PFSK-1 (cell line): ENCODE measurements at regions not wholly inside any gene's neighbourhood (a gene's known extent, or its start where the extent isn't known, plus 50 kb on each side); places are given as distances from the start of the nearest gene placed in this dataset.

Experiments
- FOXP2 ChIP-seq: optimal IDR thresholded peaks from 2 replicates; pipeline ENCODE3; 2011; ENCODE audit warnings: borderline replicate concordance, control low read depth, inconsistent platforms; ENCODE audit not compliant: insufficient read depth; ENCODE audit errors: extremely low read length, extremely low read depth
- POLR2AphosphoS5 ChIP-seq: IDR thresholded peaks from 2 replicates; pipeline ENCODE4 v1.6.1; 2012; ENCODE audit warnings: low read depth, mild to moderate bottlenecking, control low read depth, low read length, moderate library complexity
- SIN3A ChIP-seq: IDR thresholded peaks from 2 replicates; pipeline ENCODE4 v1.6.1; 2012; ENCODE audit warnings: mild to moderate bottlenecking, low read length, moderate library complexity, borderline replicate concordance; ENCODE audit not compliant: insufficient read depth
- TAF1 ChIP-seq: IDR thresholded peaks from 2 replicates; pipeline ENCODE4 v1.6.1; 2012; ENCODE audit warnings: low read length, control low read depth, borderline replicate concordance; ENCODE audit not compliant: insufficient read depth
- TF ChIP-seq, protein P1 (sequence below), 2 experiments: IDR thresholded peaks; 2 replicates each; pipeline versions ENCODE4 v1.6.1 to v1.8.0; 2011 to 2012; ENCODE audit warnings: low read depth in 2 of 2, low read length in 2 of 2, control low read depth in 1 of 2, inconsistent platforms in 1 of 2, mild to moderate bottlenecking in 1 of 2, moderate library complexity in 1 of 2; ENCODE audit not compliant: insufficient read depth in 1 of 2

DNA sequence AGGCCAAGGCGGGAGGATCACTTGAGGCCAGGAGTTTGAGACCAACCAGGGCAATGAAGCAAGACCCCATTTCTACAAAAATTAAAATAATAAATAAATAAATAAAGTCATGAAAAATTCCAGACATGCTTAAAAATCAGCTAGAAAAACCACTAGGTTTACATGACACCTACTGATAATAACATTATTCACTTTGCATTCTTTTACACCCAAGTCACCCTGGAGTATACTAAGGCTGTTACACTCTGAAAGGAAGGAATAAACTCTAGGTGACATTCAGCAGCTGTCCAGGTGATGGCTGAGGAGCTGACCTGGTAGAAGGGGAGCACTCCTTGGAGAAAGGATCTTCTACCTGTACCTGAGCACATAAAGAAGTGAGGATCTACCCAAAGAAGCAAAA is 179.2 kb downstream of the ZNF281 start:
- TF ChIP-seq TAF1 (no peak), SIN3A (no peak), FOXP2 (no peak)

- TF ChIP-seq, protein P1, sequence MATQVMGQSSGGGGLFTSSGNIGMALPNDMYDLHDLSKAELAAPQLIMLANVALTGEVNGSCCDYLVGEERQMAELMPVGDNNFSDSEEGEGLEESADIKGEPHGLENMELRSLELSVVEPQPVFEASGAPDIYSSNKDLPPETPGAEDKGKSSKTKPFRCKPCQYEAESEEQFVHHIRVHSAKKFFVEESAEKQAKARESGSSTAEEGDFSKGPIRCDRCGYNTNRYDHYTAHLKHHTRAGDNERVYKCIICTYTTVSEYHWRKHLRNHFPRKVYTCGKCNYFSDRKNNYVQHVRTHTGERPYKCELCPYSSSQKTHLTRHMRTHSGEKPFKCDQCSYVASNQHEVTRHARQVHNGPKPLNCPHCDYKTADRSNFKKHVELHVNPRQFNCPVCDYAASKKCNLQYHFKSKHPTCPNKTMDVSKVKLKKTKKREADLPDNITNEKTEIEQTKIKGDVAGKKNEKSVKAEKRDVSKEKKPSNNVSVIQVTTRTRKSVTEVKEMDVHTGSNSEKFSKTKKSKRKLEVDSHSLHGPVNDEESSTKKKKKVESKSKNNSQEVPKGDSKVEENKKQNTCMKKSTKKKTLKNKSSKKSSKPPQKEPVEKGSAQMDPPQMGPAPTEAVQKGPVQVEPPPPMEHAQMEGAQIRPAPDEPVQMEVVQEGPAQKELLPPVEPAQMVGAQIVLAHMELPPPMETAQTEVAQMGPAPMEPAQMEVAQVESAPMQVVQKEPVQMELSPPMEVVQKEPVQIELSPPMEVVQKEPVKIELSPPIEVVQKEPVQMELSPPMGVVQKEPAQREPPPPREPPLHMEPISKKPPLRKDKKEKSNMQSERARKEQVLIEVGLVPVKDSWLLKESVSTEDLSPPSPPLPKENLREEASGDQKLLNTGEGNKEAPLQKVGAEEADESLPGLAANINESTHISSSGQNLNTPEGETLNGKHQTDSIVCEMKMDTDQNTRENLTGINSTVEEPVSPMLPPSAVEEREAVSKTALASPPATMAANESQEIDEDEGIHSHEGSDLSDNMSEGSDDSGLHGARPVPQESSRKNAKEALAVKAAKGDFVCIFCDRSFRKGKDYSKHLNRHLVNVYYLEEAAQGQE (IDR thresholded peaks at IDR 0.05; ENCODE audit: insufficient read depth in 1 of 2, low read depth in 2 of 2, low read length in 2 of 2): no peak
- TF ChIP-seq TAF1 (no peak), SIN3A (no peak), POLR2AphosphoS5 (no peak), FOXP2 (no peak)
Observed at GRCh38 chr1:200228486-200228885, 181.3 kb downstream of the ZNF281 start.

- TF ChIP-seq FOXP2 (no peak), TAF1 (no peak), SIN3A (no peak), POLR2AphosphoS5 (no peak)
- TF ChIP-seq, protein P1 (IDR thresholded peaks at IDR 0.05; ENCODE audit: insufficient read depth in 1 of 2, low read depth in 2 of 2, low read length in 2 of 2): no peak
Observed at GRCh38 chr1:200228081-200228480, 181.8 kb downstream of the ZNF281 start.
